ENCODE measurements at regions not wholly inside any gene's neighbourhood (a gene's known extent, or its start where the extent isn't known, plus 50 kb on each side); places are given as distances from the start of the nearest gene placed in this dataset.
"Not testable (repeated sequence)": the region's sequence is repeated elsewhere in the genome, so short reads cannot be mapped to it uniquely, and the experiment has no call there.

DNA sequence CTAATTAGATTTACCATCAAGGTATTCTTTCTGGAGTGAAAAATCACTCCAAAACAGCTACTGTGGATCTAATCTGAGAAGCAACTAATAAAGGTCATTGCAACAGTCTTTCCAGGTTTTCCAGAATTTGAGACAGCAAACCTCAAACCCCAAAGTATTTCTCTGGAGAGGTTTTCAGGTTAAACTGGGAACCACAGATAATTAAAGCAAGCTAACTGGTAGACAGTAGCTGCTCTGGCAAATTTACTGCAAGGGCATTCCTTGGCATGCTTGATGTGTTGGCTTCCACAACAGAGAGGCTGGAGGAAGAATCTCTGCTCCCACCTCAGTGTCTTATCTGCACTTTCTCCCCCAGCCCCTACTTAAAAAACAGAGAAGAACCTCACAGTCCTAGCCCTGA is 140.0 kb upstream of the NRBF2 start:
- no peak for DNase-seq (ENCODE audit: low spot score)
- peak overlapping the region; percentile 2 for H3K4me3 Mint-ChIP-seq
- no peaks in the 10 kb centered on the region for H3K9me3 Mint-ChIP-seq
- peaks cover 2% of the 10 kb centered on the region for H3K27me3 Mint-ChIP-seq (ENCODE audit: insufficient read depth)
- peaks cover 52% of the 10 kb centered on the region for H3K4me1 Mint-ChIP-seq (ENCODE audit: low read depth)
- intact Hi-C loops (cut with micrococcal nuclease) = no loop called here
- H3K27ac Mint-ChIP-seq = peak overlapping the region; percentile 67
- no peaks in the 10 kb centered on the region for H3K36me3 Mint-ChIP-seq (ENCODE audit: low read depth)

DNA sequence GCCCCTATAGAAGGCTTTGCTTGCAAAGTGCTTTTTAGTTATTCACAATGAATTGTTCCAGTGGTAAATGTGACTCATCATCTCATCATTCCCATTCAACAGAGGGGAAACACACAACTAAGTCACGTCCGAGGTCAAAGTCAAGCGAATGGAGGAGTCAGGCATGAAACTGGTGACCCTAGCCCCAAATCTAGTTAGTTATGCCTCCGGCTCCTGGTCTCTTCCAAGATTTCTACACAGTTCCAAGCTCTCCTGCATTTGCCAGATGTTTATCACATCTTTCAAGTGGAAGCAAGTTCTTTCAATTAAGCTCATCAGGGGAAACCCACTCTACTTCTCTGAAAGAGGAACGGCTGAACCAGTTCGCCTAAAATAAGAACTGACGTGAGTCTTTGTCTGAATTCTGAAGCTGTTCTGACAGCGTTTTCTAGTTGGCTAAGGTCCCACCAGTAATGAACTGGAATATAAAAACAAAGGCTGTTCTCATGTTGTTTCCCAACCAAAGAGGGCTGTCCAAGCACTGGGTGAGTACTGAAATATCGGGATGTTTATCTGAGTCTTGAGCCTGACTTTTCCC is 140.9 kb upstream of the NRBF2 start:
- intact Hi-C loops (cut with micrococcal nuclease) = loop anchor here (1.0 kb wide), 2 partner anchors 12 to 213 kb away; no protein-coding TSS in a partner anchor

DNA sequence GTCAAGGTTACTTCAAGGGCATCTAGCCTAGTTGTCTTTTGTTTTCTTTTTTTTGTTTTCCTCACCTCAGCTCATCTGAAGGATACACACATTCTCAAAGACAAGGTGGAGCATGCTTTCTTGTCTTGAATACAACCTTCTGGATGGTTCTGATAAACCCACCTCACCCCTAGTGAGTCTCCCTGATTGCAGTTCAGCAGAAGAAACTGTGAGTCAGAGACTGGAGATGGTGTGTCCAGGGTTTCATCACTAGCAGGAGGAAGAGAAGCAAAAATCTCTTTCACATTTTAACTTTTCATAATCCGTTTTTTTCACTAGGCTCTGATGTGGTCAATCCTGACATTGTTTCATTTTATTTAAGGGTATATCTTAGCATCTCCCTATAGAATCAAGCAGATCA is 143.0 kb upstream of the NRBF2 start:
- intact Hi-C loops (cut with micrococcal nuclease) = no loop called here
- Mint-ChIP-seq H3K4me3 (no peak overlapping the region), H3K36me3 (ENCODE audit: low read depth) (no peaks in the 10 kb centered on the region), H3K27ac (peak overlapping the region; percentile 10), H3K27me3 (ENCODE audit: insufficient read depth) (peaks cover 2% of the 10 kb centered on the region), H3K4me1 (ENCODE audit: low read depth) (peaks cover 34% of the 10 kb centered on the region), H3K9me3 (no peaks in the 10 kb centered on the region)
- no peak for DNase-seq (ENCODE audit: low spot score)

More for the DNA sequence above, 140.9 kb upstream of the NRBF2 start:
- no peak for DNase-seq (ENCODE audit: low spot score)
- no peaks in the 10 kb centered on the region for H3K36me3 Mint-ChIP-seq (ENCODE audit: low read depth)
- peaks cover 4% of the 10 kb centered on the region for H3K27me3 Mint-ChIP-seq (ENCODE audit: insufficient read depth)
- H3K4me1 Mint-ChIP-seq (ENCODE audit: low read depth) = peaks cover 52% of the 10 kb centered on the region
- H3K4me3 Mint-ChIP-seq = peak overlapping the region; percentile 58
- H3K27ac Mint-ChIP-seq = peak overlapping the region; percentile 94
- H3K9me3 Mint-ChIP-seq = no peaks in the 10 kb centered on the region

DNA sequence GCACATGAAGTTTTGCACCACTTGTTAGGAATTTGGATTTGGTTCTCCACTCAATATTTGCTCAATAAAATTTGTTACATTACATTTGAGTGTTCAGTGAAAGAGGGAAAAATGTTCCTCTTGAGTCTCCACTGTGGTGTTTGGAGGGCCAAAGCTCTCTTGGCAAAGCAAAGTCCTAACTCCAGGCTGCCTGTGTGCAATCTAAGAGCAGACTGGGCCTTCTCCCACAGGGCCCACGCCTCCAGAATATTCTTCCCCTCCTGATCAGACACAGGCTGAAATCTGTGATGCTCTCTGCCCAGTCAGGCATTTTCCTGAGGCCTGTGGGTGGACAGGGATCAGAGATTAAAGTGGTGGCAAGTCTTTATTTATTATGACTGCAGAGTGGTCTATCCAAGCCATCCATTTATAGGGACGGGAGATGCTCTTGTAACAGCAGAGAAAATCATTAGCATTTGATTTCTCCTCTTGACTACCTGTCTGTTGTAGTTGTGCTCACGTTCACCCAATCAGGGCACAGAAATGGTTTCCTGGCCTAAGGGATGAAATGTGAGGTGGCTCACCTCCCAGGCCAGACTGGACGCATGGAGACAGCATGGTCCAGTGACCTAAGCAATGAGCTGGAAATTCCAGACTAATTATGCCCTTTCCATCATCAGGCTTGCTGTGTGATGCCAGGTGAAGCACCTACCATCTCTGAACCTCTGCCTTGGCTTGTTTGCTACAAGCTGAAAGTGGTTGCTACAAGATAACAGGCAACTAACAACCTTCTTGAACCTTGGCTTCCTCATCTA is 147.1 kb upstream of the NRBF2 start:
- no peak overlapping the region for H3K27ac Mint-ChIP-seq
- intact Hi-C loops (cut with micrococcal nuclease) = no loop called here
- H3K27me3 Mint-ChIP-seq (ENCODE audit: insufficient read depth) = peaks cover 2% of the 10 kb centered on the region
- H3K4me3 Mint-ChIP-seq = no peak overlapping the region
- no peak for DNase-seq (ENCODE audit: low spot score)
- H3K9me3 Mint-ChIP-seq = no peaks in the 10 kb centered on the region
- H3K36me3 Mint-ChIP-seq (ENCODE audit: low read depth) = no peaks in the 10 kb centered on the region
- H3K4me1 Mint-ChIP-seq (ENCODE audit: low read depth) = peaks cover 19% of the 10 kb centered on the region

DNA sequence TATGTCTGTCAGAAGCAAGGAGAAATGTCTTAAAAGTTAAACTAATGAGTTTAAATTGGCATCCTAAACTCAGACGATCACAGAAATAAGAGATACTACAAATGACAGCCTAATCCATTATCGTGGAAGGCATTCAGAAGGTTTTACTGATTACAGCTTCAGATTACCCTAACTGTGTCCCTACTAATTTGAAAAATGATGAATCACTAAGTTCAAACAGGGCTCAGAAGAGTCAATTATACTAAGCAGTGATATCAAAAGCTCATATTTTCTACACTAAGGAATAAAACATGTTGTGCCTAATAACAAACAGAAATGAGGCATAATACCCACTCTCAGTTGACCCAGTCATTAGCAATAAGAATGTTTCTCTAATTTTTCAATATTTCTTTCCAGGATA is 152.0 kb upstream of the NRBF2 start:
- no peaks in the 10 kb centered on the region for H3K36me3 Mint-ChIP-seq (ENCODE audit: low read depth)
- H3K27ac Mint-ChIP-seq = no peak overlapping the region
- H3K4me3 Mint-ChIP-seq = no peak overlapping the region
- peaks cover 30% of the 10 kb centered on the region for H3K4me1 Mint-ChIP-seq (ENCODE audit: low read depth)
- H3K27me3 Mint-ChIP-seq (ENCODE audit: insufficient read depth) = no peaks in the 10 kb centered on the region
- intact Hi-C loops (cut with micrococcal nuclease) = no loop called here
- H3K9me3 Mint-ChIP-seq = peaks cover 6% of the 10 kb centered on the region
- DNase-seq (ENCODE audit: low spot score) = no peak

DNA sequence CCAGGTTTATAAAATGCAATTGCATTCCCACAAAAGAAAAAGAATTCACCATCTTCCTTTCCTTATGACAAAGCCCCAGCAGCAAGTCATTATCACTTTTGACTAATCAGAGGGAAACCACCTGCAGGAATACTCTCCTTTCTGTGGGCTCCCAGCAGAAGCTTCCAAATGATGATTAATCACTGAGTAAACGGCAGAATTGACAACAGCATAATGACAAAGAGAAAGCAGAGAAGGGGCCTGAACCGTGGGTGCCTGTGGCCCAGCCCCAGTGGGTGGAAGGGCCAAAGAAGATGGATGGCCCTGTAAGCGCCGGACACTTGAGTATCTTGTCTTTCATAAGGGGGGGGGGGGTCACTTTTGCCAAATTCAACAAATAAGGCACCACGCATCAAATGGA is 152.4 kb upstream of the NRBF2 start:
- H3K27ac Mint-ChIP-seq = peak overlapping the region; percentile 89
- no peak overlapping the region for H3K4me3 Mint-ChIP-seq
- peaks cover 30% of the 10 kb centered on the region for H3K4me1 Mint-ChIP-seq (ENCODE audit: low read depth)
- intact Hi-C loops (cut with micrococcal nuclease) = loop anchor here (1.0 kb wide), 2 partner anchors 12 to 88 kb away; no protein-coding TSS in a partner anchor
- DNase-seq (ENCODE audit: low spot score) = no peak
- no peaks in the 10 kb centered on the region for H3K36me3 Mint-ChIP-seq (ENCODE audit: low read depth)
- peaks cover 9% of the 10 kb centered on the region for H3K9me3 Mint-ChIP-seq
- H3K27me3 Mint-ChIP-seq (ENCODE audit: insufficient read depth) = no peaks in the 10 kb centered on the region

DNA sequence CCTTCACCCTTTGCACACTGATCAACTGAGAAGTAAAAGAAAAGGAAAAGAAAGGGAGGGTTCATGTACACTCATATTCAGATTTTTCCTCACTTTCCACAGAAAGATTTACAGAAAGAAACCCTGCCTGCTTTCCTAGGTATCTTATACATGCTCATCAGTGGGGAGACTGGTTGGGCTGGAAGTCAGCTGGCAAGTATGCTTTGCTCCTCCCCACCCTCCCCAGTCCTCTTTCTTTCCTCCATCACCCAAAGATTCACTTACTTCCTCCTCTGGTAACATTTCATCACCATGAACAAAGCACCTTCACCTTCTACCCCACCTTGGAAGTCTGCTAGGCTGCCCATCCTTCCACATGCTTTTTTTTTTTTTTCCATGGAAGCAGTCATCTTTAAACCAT is 153.2 kb upstream of the NRBF2 start:
- intact Hi-C loops (cut with micrococcal nuclease) = loop anchor here (1.0 kb wide), 2 partner anchors 12 to 88 kb away; no protein-coding TSS in a partner anchor
- no peaks in the 10 kb centered on the region for H3K36me3 Mint-ChIP-seq (ENCODE audit: low read depth)
- peaks cover 15% of the 10 kb centered on the region for H3K9me3 Mint-ChIP-seq
- H3K4me1 Mint-ChIP-seq (ENCODE audit: low read depth) = peaks cover 30% of the 10 kb centered on the region
- no peak overlapping the region for H3K27ac Mint-ChIP-seq
- H3K4me3 Mint-ChIP-seq = no peak overlapping the region
- H3K27me3 Mint-ChIP-seq (ENCODE audit: insufficient read depth) = no peaks in the 10 kb centered on the region
- DNase-seq (ENCODE audit: low spot score) = no peak

DNA sequence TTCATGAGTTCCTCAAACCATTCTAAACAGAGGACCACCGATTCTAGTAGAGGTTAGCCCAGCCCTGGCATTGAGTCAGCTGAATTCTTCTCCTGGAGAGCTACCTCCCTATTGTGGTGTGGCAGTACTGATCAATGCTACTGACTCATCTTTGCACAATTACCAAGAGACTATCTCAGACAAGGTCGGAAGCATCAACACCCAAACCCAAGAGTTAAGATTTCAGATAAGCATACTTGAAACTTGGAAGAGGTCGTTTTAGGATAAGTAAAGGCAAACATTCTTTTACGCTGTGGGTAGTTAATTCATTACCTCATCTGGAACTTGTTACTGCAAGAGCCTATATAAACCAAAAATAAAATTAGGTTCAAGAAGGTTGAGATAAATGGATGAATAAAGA is 154.6 kb upstream of the NRBF2 start:
- intact Hi-C loops (cut with micrococcal nuclease) = no loop called here
- peaks cover 20% of the 10 kb centered on the region for H3K9me3 Mint-ChIP-seq
- no peak overlapping the region for H3K27ac Mint-ChIP-seq
- no peaks in the 10 kb centered on the region for H3K36me3 Mint-ChIP-seq (ENCODE audit: low read depth)
- no peak for DNase-seq (ENCODE audit: low spot score)
- no peaks in the 10 kb centered on the region for H3K27me3 Mint-ChIP-seq (ENCODE audit: insufficient read depth)
- no peak overlapping the region for H3K4me3 Mint-ChIP-seq
- peaks cover 30% of the 10 kb centered on the region for H3K4me1 Mint-ChIP-seq (ENCODE audit: low read depth)

DNA sequence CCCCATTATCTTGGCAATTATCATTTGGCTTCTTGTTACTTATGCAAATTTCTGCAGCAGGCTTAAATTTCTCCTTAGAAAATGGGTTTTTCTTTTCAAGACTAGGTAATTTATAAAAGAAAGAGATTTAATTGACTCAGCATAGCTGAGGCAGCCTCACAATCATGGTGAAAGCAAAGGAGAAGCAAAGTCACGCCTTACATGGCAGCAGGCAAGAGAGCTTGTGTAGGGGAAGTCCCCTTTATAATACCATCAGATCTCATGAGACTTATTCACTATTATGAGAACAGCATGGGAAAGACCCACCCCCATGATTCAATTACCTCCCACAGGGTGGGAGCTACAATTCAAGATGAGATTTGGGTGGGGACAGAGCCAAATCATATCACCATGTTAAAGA is 158.3 kb upstream of the NRBF2 start:
- DNase-seq (ENCODE audit: low spot score); H3K36me3 Mint-ChIP-seq (ENCODE audit: low read depth): not testable (repeated sequence)
- peaks cover 13% of the 10 kb centered on the region for H3K4me1 Mint-ChIP-seq (ENCODE audit: low read depth)

DNA sequence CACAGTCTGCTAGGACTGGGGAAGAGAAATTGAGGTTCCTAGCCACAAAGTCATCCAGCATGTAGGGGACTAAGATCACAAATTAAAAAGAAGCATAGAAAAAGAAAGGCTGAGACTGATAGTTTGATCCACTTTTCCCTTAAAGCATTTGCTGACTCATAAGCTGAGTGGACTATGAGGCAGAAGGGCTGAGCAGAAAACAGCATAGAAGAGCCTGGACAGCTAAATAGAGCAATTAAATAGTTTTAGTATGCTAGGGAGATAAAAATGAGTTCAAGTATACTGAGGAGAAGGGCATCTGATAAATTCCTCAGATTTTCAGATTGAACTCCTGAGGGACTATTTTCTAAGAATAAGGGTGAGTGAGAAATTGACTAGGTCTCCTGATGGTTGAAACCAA is 155.9 kb upstream of the EGR2 start:
- Mint-ChIP-seq H3K27ac (no peak overlapping the region), H3K4me1 (ENCODE audit: low read depth) (no peaks in the 10 kb centered on the region), H3K36me3 (ENCODE audit: low read depth) (no peaks in the 10 kb centered on the region), H3K9me3 (peaks cover 24% of the 10 kb centered on the region), H3K4me3 (no peak overlapping the region), H3K27me3 (ENCODE audit: insufficient read depth) (no peaks in the 10 kb centered on the region)
- intact Hi-C loops (cut with micrococcal nuclease) = no loop called here
- DNase-seq (ENCODE audit: low spot score) = no peak

More for the DNA sequence above, 158.3 kb upstream of the NRBF2 start:
- H3K27me3 Mint-ChIP-seq (ENCODE audit: insufficient read depth); intact Hi-C loops (cut with micrococcal nuclease); H3K4me3 Mint-ChIP-seq; H3K27ac Mint-ChIP-seq: not testable (repeated sequence)
- H3K9me3 Mint-ChIP-seq = peaks cover 29% of the 10 kb centered on the region

DNA sequence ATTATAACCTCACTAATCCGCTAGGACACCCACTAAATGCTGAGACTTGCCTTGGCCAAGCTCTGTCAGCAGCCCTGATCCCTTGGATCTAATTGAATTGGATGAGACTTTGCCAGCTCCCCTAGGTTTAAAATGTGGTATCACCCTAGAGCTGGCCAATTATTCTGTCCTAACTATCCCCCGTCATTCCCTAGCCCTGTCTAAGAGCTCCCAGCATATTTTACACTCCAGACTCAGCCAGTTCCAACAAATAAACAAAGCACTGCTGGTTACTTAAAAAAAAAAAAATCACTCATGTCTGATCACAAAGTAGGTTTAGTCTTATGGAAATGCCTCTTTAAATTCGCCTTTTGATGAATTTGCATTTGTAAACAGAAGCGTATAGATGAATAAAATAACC is 147.9 kb upstream of the EGR2 start:
- Mint-ChIP-seq H3K4me1 (ENCODE audit: low read depth) (peaks cover 5% of the 10 kb centered on the region), H3K9me3 (peaks cover 4% of the 10 kb centered on the region), H3K36me3 (ENCODE audit: low read depth) (no peaks in the 10 kb centered on the region), H3K27ac (no peak overlapping the region), H3K27me3 (ENCODE audit: insufficient read depth) (peaks cover 17% of the 10 kb centered on the region), H3K4me3 (no peak overlapping the region)
- no peak for DNase-seq (ENCODE audit: low spot score)
- intact Hi-C loops (cut with micrococcal nuclease) = no loop called here

DNA sequence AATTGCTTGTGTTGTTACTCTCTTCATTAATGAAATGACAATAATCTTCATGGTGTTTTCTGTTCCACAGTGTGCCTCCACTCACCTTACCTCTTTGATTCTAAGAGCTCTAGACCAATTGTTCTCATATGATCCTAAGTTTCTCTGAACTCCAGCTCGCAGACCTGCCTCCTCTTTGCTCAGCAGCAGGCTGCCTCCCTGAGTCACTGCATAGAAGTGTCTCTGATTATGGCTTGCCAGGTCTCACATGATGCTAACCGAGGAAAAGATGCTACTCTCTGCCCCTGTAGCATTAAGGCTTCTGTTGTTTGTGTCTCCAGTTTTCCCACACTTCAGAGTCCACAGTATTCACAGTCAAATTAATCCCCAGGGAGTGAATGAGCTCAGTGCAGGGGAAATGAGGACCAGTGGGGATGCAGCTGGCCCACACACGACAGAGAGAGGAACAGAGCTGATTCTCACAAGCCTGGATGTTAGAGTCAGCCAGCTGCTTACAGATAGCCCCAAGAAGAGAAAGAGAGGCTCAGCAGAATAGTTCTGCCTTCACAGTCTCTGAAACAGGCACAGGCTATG is 145.9 kb upstream of the EGR2 start:
- Mint-ChIP-seq H3K9me3 (peaks cover 4% of the 10 kb centered on the region), H3K4me3 (no peak overlapping the region), H3K27ac (no peak overlapping the region), H3K4me1 (ENCODE audit: low read depth) (peaks cover 5% of the 10 kb centered on the region), H3K36me3 (ENCODE audit: low read depth) (no peaks in the 10 kb centered on the region), H3K27me3 (ENCODE audit: insufficient read depth) (peaks cover 23% of the 10 kb centered on the region)
- DNase-seq (ENCODE audit: low spot score) = no peak
- intact Hi-C loops (cut with micrococcal nuclease) = no loop called here

DNA sequence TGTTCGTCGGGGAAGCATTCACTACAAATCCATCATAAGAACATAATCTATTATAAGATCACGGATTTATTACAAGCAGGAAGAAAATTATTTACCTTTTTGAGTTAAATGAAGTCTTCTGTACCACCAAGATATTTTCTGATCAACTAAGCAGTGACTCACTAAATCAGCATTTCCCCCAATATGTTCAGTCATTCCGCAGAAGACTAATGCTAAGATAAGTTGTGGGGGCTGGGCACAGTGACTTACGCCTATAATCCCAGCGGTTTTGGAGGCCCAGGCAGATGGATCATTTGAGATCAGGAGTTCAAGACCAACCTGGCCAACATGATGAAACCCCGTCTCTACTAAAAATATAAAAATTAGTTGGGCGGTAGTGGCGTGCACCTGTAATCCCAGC is 144.2 kb upstream of the EGR2 start:
- Mint-ChIP-seq H3K27ac (no peak overlapping the region), H3K27me3 (ENCODE audit: insufficient read depth) (peaks cover 24% of the 10 kb centered on the region), H3K36me3 (ENCODE audit: low read depth) (no peaks in the 10 kb centered on the region), H3K9me3 (peaks cover 4% of the 10 kb centered on the region), H3K4me1 (ENCODE audit: low read depth) (peaks cover 5% of the 10 kb centered on the region), H3K4me3 (no peak overlapping the region)
- intact Hi-C loops (cut with micrococcal nuclease) = no loop called here
- no peak for DNase-seq (ENCODE audit: low spot score)

Measured in activated T-helper 1 cell treated with anti-CD3 and anti-CD28 coated beads, Interleukin-12 subunit alpha, Interleukin-12 subunit beta, Interleukin-2, Interleukin-4 antibody, amounts not matched to agents 30 ng/mL and 10 ng/mL and 1 ng/mL, durations not matched to agents 14 hours and 24 hours and 36 hours (primary cell).